Kidney epithelial cell (primary cell): ENCODE measurements at regions not wholly inside any gene's neighbourhood (a gene's known extent, or its start where the extent isn't known, plus 50 kb on each side); places are given as distances from the start of the nearest gene placed in this dataset.
"Not testable (repeated sequence)": the region's sequence is repeated elsewhere in the genome, so short reads cannot be mapped to it uniquely, and the experiment has no call there.

Experiments
- DNase-seq: peaks from one replicate; pipeline ENCODE4 v3.0.0-alpha.2; 2010; ENCODE audit warnings: low read depth
- H3K27me3 ChIP-seq: 2 replicates; pipeline ENCODE4 v1.6.0; 2011; ENCODE audit warnings: low read length; ENCODE audit not compliant: control insufficient read depth, insufficient read depth
- H3K36me3 ChIP-seq: 2 replicates; pipeline ENCODE4 v1.5.1; 2011; ENCODE audit warnings: low read length; ENCODE audit not compliant: control insufficient read depth, insufficient read depth
- H3K4me3 ChIP-seq: 2 replicates; pipeline ENCODE4 v1.5.1; 2011; ENCODE audit warnings: low read depth, mild to moderate bottlenecking, control low read depth, low read length
- CTCF ChIP-seq: IDR thresholded peaks from 2 replicates; pipeline ENCODE4 v1.5.1; 2011; ENCODE audit warnings: mild to moderate bottlenecking, moderate library complexity, low read length, control low read depth, inconsistent platforms; ENCODE audit not compliant: insufficient read depth, poor library complexity, severe bottlenecking

GRCh38 chr1:72399807-72400206 is 117.5 kb upstream of the NEGR1 start:
- H3K36me3 ChIP-seq, result no peaks in the 10 kb centered on the region
- no peak overlapping the region for H3K4me3 ChIP-seq
- DNase-seq, result no peak
- no peaks in the 10 kb centered on the region for H3K27me3 ChIP-seq
- TF ChIP-seq CTCF, result no peak

GRCh38 chr1:72397786-72398185 is 115.4 kb upstream of the NEGR1 start:
- Histone ChIP-seq H3K27me3 (no peaks in the 10 kb centered on the region), H3K36me3 (no peaks in the 10 kb centered on the region), H3K4me3 (no peak overlapping the region)
- DNase-seq, result no peak
- no peak for TF ChIP-seq CTCF

- Histone ChIP-seq H3K4me3 (no peak overlapping the region), H3K36me3 (no peaks in the 10 kb centered on the region), H3K27me3 (no peaks in the 10 kb centered on the region)
- no peak for TF ChIP-seq CTCF
- no peak for DNase-seq
These were observed 112.1 kb upstream of the NEGR1 start for GRCh38 chr1:72394457-72394856.

- Histone ChIP-seq H3K4me3 (no peak overlapping the region), H3K27me3 (no peaks in the 10 kb centered on the region), H3K36me3 (no peaks in the 10 kb centered on the region)
- DNase-seq, result no peak
- TF ChIP-seq CTCF, result no peak
These were observed 96.7 kb upstream of the NEGR1 start for GRCh38 chr1:72379072-72379471.

- Histone ChIP-seq H3K27me3 (no peaks in the 10 kb centered on the region), H3K4me3 (no peak overlapping the region), H3K36me3 (no peaks in the 10 kb centered on the region)
- no peak for DNase-seq
- TF ChIP-seq CTCF, result no peak
These were observed 92.9 kb upstream of the NEGR1 start for GRCh38 chr1:72375226-72375625.

GRCh38 chr1:72371259-72372035 is 89.1 kb upstream of the NEGR1 start:
- no peaks in the 10 kb centered on the region for H3K27me3 ChIP-seq
- H3K4me3 ChIP-seq, result no peak overlapping the region
- no peak for DNase-seq
- TF ChIP-seq CTCF, result no peak
- H3K36me3 ChIP-seq, result no peaks in the 10 kb centered on the region

GRCh38 chr1:72370836-72371235 is 88.5 kb upstream of the NEGR1 start:
- not testable (repeated sequence) for DNase-seq, H3K4me3 ChIP-seq, H3K36me3 ChIP-seq

More at GRCh38 chr1:72370836-72371235, 88.5 kb upstream of the NEGR1 start:
- not testable (repeated sequence) for H3K27me3 ChIP-seq
